ENCODE measurements at regions not wholly inside any gene's neighbourhood (a gene's known extent, or its start where the extent isn't known, plus 50 kb on each side); places are given as distances from the start of the nearest gene placed in this dataset.

DNA sequence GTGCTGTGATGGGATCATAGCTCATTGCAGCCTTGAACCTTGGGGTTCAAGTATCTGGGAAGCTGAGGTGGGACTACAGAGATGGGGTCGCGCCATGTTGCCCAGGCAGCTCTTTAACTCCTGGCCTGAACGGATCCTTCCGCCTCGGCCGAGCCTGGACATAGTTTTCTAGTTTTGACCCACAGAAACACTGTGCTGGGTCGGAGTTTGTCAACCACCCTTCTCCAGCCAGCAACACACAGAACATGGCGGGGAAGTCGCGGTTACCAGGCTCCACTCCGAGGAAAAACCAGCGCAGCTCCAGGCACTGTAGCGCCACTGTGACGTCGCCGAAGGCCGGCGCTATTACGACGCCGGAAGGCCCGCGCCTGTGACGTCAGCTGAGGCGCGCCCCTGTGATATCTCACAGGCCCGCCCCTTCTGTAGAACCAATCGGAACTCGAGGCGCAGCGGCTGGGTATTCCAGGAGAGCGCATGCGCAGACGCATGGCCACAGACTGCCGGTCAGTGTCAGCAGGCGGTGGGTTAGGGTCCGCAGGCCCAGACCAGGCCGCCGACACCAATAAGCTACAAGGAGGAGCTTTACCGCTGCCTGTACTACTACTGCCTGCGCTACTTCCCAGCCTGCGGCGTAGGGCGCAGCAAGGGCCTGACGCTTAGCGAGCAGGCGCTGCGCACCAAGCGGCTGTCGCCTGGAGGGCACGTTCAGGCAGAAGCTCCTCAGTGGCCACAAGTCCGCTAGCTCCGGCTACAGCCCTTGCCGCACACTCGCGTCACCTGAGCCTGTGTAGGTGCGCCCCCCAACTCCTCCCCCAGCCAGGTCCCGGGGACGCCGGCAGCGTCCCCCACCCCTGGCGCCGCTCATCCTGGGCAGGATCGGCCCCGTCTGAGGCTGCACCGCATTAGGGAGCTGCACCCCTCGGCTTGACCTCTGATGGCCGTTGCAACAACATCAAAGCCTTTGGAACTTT, 135.2 kb upstream of the KCTD7 start:
- Histone ChIP-seq H3K4me1 (peaks cover 0 to 7% of the 10 kb centered on the region in 2 donors), H3K4me3 (peak overlapping the region; percentile 76 to 86), H3K27me3 (no peaks in the 10 kb centered on the region), H3K9me3 (no peaks in the 10 kb centered on the region), H3K27ac (peak overlapping the region; percentile 84 to 95), H3K36me3 (no peaks in the 10 kb centered on the region)
- TF ChIP-seq CTCF (IDR thresholded peaks at IDR 0.05) (peak; percentile 15 to 49 (median 34)), POLR2A (IDR thresholded peaks at IDR 0.05) (peak; percentile 96 to 97)
- peak; percentile 97 to 98 for DNase-seq
- intact Hi-C loops (cut with DNase I; ENCODE audit: low total_unique reads): no loop called here

DNA sequence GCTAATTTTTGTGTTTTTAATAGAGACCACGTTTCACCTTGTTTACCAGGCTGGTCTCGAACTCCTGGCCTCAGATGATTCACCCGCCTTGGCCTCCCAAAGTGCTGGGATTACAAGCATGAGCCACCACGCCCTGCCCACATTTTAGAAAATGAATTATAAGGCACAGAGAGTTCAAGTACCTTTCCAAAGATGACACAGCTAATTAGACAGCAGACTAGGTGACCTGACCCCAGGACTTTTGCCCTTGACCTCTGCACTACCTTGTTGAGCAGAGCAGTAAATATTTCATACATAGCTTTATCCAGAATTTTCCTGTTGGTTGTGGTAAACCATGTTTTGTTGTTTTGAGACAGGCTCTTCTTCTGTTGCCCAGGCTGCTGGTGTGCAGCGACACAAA, 131.3 kb upstream of the KCTD7 start:
- no peak for DNase-seq
- H3K4me3 ChIP-seq: no peak overlapping the region
- no peak for TF ChIP-seq POLR2A (IDR thresholded peaks at IDR 0.05)
- no peak for TF ChIP-seq CTCF (IDR thresholded peaks at IDR 0.05)
- no peaks in the 10 kb centered on the region for H3K27me3 ChIP-seq
- peaks cover 0 to 3% of the 10 kb centered on the region in 2 donors for H3K4me1 ChIP-seq
- H3K27ac ChIP-seq: no peak overlapping the region
- H3K9me3 ChIP-seq: no peaks in the 10 kb centered on the region
- intact Hi-C loops (cut with DNase I; ENCODE audit: low total_unique reads): no loop called here
- no peaks in the 10 kb centered on the region for H3K36me3 ChIP-seq

DNA sequence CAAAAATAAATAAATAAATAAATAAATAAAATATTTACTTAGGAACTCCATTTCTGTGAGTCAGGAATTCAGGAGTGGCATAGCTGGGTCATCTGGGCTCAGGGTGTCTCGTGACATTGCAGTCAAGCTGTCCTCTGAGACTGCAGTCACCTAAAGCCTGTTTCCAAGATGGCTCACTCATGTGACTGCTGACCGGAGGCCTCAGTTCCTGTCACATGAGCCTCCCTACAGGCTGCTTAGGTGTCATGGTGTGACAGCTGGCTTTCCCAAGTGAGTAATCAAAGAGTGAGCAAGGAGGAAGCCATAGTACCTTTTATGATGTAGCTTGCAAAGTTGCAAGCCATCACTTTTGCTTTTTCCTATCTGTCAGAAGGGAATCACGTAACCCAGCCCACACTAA, 128.6 kb upstream of the KCTD7 start:
- intact Hi-C loops (cut with DNase I; ENCODE audit: low total_unique reads): no loop called here
- no peak for TF ChIP-seq POLR2A (IDR thresholded peaks at IDR 0.05)
- no peak for TF ChIP-seq CTCF (IDR thresholded peaks at IDR 0.05)
- H3K36me3 ChIP-seq: no peaks in the 10 kb centered on the region
- no peaks in the 10 kb centered on the region for H3K4me1 ChIP-seq
- no peak overlapping the region for H3K27ac ChIP-seq
- no peaks in the 10 kb centered on the region for H3K27me3 ChIP-seq
- no peak for DNase-seq
- no peaks in the 10 kb centered on the region for H3K9me3 ChIP-seq
- H3K4me3 ChIP-seq: no peak overlapping the region

DNA sequence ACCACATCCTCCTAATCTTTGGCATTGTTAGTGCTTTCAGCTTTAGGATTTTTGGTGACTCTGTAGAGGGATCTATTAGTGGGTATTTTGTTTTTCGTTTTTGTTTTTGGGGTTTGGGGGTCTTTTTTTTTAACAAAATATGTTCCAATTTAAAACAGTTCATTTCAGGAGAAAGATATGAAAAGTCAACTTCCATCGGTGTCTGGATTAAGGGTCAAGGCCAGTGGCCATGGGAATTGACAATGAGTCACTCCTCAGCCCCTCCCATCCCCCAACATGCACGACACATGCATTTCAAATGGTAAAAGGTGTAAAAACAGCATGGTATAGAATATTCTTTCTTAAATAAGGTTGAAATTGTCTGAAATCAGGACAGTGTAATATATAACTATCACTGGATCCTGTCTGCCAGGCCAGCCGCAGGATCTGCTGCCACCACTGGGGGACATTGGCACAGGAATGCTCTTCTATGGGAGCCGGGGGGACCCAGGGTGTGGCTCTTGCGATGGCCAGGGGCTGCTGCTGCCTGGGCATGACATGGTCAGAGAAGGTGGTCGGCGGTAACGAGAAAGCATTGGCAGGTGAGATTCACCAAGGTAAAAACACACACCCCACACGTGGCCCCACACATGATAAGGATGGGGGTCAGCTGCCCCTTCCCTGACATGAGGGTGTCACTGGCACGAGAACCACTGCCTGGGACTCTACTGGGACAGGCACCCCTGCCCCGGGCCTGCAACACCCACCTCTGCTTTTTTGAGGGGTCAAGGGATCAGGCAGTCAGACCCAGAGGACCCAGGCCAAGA, 126.2 kb upstream of the KCTD7 start:
- no peak overlapping the region for H3K27ac ChIP-seq
- TF ChIP-seq POLR2A (IDR thresholded peaks at IDR 0.05): no peak
- no peak for TF ChIP-seq CTCF (IDR thresholded peaks at IDR 0.05)
- no peaks in the 10 kb centered on the region for H3K36me3 ChIP-seq
- H3K27me3 ChIP-seq: no peaks in the 10 kb centered on the region
- no peaks in the 10 kb centered on the region for H3K9me3 ChIP-seq
- no peak overlapping the region for H3K4me3 ChIP-seq
- DNase-seq: peak in 1 of 2 donors; percentile 10
- peaks cover 0 to 8% of the 10 kb centered on the region in 2 donors for H3K4me1 ChIP-seq
- intact Hi-C loops (cut with DNase I; ENCODE audit: low total_unique reads): no loop called here

DNA sequence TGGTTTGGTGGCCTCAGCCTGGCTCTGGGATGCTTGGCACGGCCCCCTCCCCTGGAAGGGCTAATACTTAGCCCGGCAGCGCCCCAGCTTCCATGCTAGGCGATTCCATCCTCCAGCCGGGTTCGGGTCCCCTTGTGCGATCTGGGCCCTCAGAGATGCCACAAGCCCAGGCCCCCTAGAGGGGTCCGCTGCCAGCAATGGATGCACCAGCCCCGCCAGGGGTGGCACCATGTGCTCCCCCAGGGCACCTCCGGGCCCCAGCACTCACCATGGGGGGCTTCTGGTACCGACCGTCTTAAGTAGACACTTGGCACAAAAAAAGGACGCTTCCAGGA, 125.7 kb upstream of the KCTD7 start:
- TF ChIP-seq CTCF (IDR thresholded peaks at IDR 0.05) (no peak), POLR2A (IDR thresholded peaks at IDR 0.05) (no peak)

More for the DNA sequence above, 125.7 kb upstream of the KCTD7 start:
- H3K4me3 ChIP-seq: no peak overlapping the region
- peaks cover 0 to 8% of the 10 kb centered on the region in 2 donors for H3K4me1 ChIP-seq
- peak in 1 of 2 donors; percentile 11 for DNase-seq
- intact Hi-C loops (cut with DNase I; ENCODE audit: low total_unique reads): no loop called here
- no peak overlapping the region for H3K27ac ChIP-seq
- no peaks in the 10 kb centered on the region for H3K27me3 ChIP-seq
- H3K9me3 ChIP-seq: no peaks in the 10 kb centered on the region
- H3K36me3 ChIP-seq: no peaks in the 10 kb centered on the region
